Common myeloid progenitor, CD34-positive (primary cell): ENCODE measurements at regions not wholly inside any gene's neighbourhood (a gene's known extent, or its start where the extent isn't known, plus 50 kb on each side); places are given as distances from the start of the nearest gene placed in this dataset.

Experiments
- CTCF ChIA-PET: fragments of 350-600 bp; sonication (Branson Sonifier 250); formaldehyde crosslinking; loops from one replicate; lab custom pipeline; 2021; ENCODE audit warnings: antibody characterized with exemption; lab: Charles Lee
- POLR2A ChIA-PET: fragments of 350-600 bp; sonication (Branson Sonifier 250); formaldehyde crosslinking; loops from one replicate; lab custom pipeline; 2021; ENCODE audit warnings: antibody characterized with exemption; lab: Charles Lee
- DNase-seq, 3 donors: peaks; one replicate each; pipeline versions ENCODE4 v3.0.0 to v3.0.0-alpha.2; 2013
- H3K27ac ChIP-seq, 2 experiments: 1 replicate in 1 of 2; 2 replicates in 1 of 2; pipeline ENCODE4 v1.7.0; 2013; ENCODE audit warnings: inconsistent platforms in 2 of 2, low read length in 2 of 2, mild to moderate bottlenecking in 2 of 2, low read depth in 1 of 2, moderate library complexity in 1 of 2; ENCODE audit not compliant: severe bottlenecking in 2 of 2, insufficient read depth in 1 of 2, poor library complexity in 1 of 2
- H3K27me3 ChIP-seq, 5 experiments: replicated peaks in 2 of 5; 1 replicate in 3 of 5; 2 replicates in 2 of 5; pipeline versions ENCODE4 v1.6.1 to v1.7.0; 2013; ENCODE audit warnings: low read length in 4 of 5, mild to moderate bottlenecking in 2 of 5, moderate library complexity in 2 of 5, inconsistent platforms in 1 of 5; ENCODE audit not compliant: insufficient read depth in 5 of 5, control insufficient read depth in 4 of 5
- H3K36me3 ChIP-seq, 4 experiments: 1 replicate in 2 of 4; 2 replicates in 2 of 4; pipeline versions ENCODE4 v1.6.1 to v1.7.0; 2013; ENCODE audit warnings: low read length in 3 of 4, control low read depth in 1 of 4, mild to moderate bottlenecking in 1 of 4; ENCODE audit not compliant: control insufficient read depth in 4 of 4, insufficient read depth in 4 of 4
- H3K4me1 ChIP-seq, 4 experiments: 1 replicate in 3 of 4; 2 replicates in 1 of 4; pipeline versions ENCODE4 v1.6.1 to v1.7.1; 2013; ENCODE audit warnings: low read length in 3 of 4, mild to moderate bottlenecking in 3 of 4, control low read depth in 1 of 4, inconsistent platforms in 1 of 4, moderate library complexity in 1 of 4; ENCODE audit not compliant: control insufficient read depth in 4 of 4, insufficient read depth in 4 of 4; ENCODE audit errors: control extremely low read depth in 1 of 4
- H3K4me3 ChIP-seq, 7 experiments: 1 replicate in 4 of 7; 2 replicates in 3 of 7; pipeline versions ENCODE4 v1.5.1 to v1.7.0; 2013; ENCODE audit warnings: mild to moderate bottlenecking in 7 of 7, low read length in 6 of 7, moderate library complexity in 6 of 7, inconsistent platforms in 2 of 7, low read depth in 2 of 7, control low read depth in 1 of 7; ENCODE audit not compliant: insufficient read depth in 4 of 7, control insufficient read depth in 1 of 7; ENCODE audit errors: extremely low read depth in 1 of 7
- H3K9me3 ChIP-seq, 5 experiments: 1 replicate in 4 of 5; 2 replicates in 1 of 5; pipeline versions ENCODE4 v1.6.1 to v1.7.1; 2013; ENCODE audit warnings: low read length in 4 of 5, mild to moderate bottlenecking in 2 of 5, inconsistent platforms in 1 of 5, low read depth in 1 of 5, moderate library complexity in 1 of 5; ENCODE audit not compliant: control insufficient read depth in 4 of 5, insufficient read depth in 2 of 5; ENCODE audit errors: control extremely low read depth in 1 of 5
- WGBS: methylation state at CpG from one replicate; pipeline ENCODE4 v1.1.5; 2013; ENCODE audit not compliant: insufficient coverage; 5-methylcytosine and 5-hydroxymethylcytosine counted together

DNA sequence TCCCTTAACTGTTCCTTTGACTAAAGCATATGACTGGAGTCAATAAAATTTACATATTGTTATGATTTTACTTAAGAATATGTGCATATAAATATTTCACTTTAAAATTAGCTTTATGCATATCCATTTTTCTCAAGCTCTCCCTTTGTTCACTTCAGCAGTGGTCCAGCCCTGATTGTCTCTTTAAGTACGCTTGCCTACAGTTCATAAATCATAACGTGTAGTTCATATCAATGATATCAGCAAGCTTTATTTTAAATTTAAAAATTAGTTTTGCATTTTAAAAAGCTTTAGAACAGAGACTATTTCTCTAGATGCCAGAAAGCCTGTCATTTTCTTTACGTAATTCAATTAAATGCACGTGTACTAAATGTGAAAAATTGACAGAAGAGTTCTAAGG, 721.9 kb downstream of the OTOL1 start:
- Histone ChIP-seq H3K27ac (no peak overlapping the region), H3K4me3 (no peak overlapping the region), H3K4me1 (no peaks in the 10 kb centered on the region), H3K27me3 (no peaks in the 10 kb centered on the region), H3K36me3 (no peaks in the 10 kb centered on the region), H3K9me3 (peaks cover 0 to 1% (median 0%) of the 10 kb centered on the region in 5 experiments)
- WGBS: 100% methylated on average over 1 of the region's 4 CpGs
- ChIA-PET POLR2A (no interaction called here), CTCF (interaction anchor here (1.0 kb wide), 2 partner anchors 9 to 17 kb away, joined by 3 to 5 read pairs; no protein-coding TSS in a partner anchor)
- no peak for DNase-seq

DNA sequence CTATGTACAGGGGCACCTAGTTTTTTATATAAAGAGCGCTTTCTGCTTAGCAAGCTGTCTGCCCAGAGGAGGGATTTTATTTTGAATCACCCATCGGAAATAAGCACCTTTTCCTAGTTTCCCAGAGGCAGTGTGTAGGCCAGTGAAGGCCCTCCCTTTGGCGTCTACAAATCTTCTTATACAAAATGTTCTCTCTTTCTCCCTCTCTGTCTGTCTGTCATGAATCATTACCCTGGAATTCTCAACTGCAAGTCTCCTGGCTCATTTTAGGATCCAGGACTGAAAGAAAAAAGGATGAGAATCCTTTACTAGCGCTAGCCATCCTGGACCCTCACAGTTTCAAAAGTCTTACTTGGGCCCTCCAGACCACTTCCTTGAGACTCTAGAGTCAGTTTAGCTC, 728.1 kb downstream of the OTOL1 start:
- Histone ChIP-seq H3K27me3 (no peaks in the 10 kb centered on the region), H3K27ac (no peak overlapping the region), H3K36me3 (no peaks in the 10 kb centered on the region), H3K4me1 (no peaks in the 10 kb centered on the region), H3K9me3 (no peaks in the 10 kb centered on the region), H3K4me3 (no peak overlapping the region)
- CTCF ChIA-PET: no interaction called here
- DNase-seq: no peak
- 100% methylated on average over 4 of the region's 4 CpGs for WGBS
- POLR2A ChIA-PET: no interaction called here

DNA sequence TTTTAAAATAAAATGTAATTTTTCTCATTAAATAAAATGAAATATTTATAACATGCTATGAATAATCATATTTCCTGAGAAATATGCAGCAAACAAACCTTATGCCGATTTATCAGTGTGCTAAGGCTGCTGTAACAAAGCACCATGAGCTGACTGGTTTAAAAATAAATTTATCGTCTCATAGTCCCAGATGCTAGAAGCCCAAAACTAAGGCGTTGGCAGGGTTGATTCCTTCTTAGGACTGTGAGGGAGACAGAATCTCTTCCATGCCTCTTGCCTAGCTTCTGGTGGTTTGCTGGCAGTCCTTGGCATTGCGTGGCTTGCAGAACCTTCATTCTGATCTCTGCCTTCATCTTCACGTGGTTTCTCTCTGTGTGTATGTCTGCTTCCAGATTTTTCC, 740.3 kb downstream of the OTOL1 start:
- Histone ChIP-seq H3K4me3 (no peak overlapping the region), H3K27ac (no peak overlapping the region), H3K9me3 (no peaks in the 10 kb centered on the region), H3K36me3 (no peaks in the 10 kb centered on the region), H3K4me1 (no peaks in the 10 kb centered on the region), H3K27me3 (no peaks in the 10 kb centered on the region)
- WGBS: 96% methylated on average over 5 of the region's 5 CpGs
- no peak for DNase-seq
- POLR2A ChIA-PET: no interaction called here
- CTCF ChIA-PET: no interaction called here

DNA sequence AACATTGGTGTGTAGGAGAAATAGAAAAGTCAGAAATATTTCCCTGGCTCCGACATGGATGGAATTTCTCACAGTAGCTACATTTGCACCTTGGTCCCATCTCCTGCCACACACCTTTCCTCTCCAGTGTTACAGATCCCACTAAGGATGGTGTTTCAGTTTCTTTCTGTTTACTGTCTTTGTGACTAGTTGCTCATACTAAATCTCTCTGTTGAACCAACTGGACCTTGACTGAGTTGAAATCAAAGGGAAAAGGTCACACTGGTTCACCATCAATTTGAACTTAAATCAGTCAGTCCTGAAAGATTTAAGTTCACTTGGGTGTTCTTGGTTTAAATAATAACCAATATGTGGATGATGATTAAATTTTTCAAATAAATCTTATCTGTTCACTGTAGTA, 754.2 kb downstream of the OTOL1 start:
- Histone ChIP-seq H3K36me3 (no peaks in the 10 kb centered on the region), H3K4me3 (no peak overlapping the region), H3K4me1 (no peaks in the 10 kb centered on the region), H3K9me3 (no peaks in the 10 kb centered on the region), H3K27me3 (no peaks in the 10 kb centered on the region), H3K27ac (no peak overlapping the region)
- DNase-seq: no peak
- ChIA-PET POLR2A (no interaction called here), CTCF (interaction anchor here (1.0 kb wide), 1 partner anchor 543 kb away, joined by 4 read pairs; no protein-coding TSS in a partner anchor)
- 80% methylated on average over 1 of the region's 1 CpG for WGBS

DNA sequence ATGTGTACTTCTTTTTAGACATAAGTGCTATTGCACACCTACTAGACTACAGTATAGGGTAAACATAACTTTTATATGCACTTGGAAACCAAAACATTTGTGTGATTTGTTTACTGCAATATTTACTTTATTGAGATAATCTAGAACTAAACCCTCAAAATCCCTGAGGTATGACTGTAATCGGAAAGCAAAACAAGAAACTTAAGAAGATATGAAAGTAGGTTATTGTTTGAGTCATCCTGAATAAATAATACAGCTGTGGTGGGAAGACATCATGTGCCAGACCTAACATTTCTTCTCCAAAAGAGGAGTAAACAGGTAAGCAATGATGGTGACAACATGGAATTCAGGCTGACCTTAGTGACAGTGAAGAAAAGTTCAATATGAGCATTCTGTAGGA, 765.5 kb downstream of the OTOL1 start:
- Histone ChIP-seq H3K9me3 (no peaks in the 10 kb centered on the region), H3K27me3 (no peaks in the 10 kb centered on the region), H3K27ac (no peak overlapping the region), H3K4me1 (no peaks in the 10 kb centered on the region), H3K4me3 (no peak overlapping the region), H3K36me3 (no peaks in the 10 kb centered on the region)
- no CpG with 5 or more reads among the region's 1 CpG for WGBS
- ChIA-PET POLR2A (interaction anchor here (0.6 kb wide), 1 partner anchor 10 kb away, joined by 4 read pairs; no protein-coding TSS in a partner anchor), CTCF (no interaction called here)
- no peak for DNase-seq

DNA sequence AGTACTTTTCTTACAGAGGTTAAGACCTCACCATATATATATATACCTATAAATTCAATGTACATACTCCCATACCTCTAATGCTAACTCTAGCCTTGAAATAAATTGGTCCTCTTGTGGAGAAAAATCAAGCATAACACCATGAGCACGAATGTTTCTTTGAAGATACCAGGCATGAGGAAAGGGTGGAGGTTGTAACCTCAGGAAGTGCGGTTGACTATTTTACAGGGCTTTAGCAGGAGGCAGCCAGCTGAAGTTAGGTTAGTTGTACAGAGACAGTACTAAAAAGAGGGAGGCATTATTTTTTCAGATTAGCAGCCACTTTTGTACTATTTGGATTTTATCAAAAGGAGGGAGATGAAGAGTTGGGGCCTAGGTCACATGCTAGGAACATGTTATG, 767.0 kb downstream of the OTOL1 start:
- Histone ChIP-seq H3K27ac (no peak overlapping the region), H3K9me3 (no peaks in the 10 kb centered on the region), H3K4me3 (no peak overlapping the region), H3K36me3 (no peaks in the 10 kb centered on the region), H3K27me3 (no peaks in the 10 kb centered on the region), H3K4me1 (no peaks in the 10 kb centered on the region)
- no peak for DNase-seq
- CTCF ChIA-PET: no interaction called here
- WGBS: 67% methylated on average over 2 of the region's 2 CpGs
- POLR2A ChIA-PET: no interaction called here

DNA sequence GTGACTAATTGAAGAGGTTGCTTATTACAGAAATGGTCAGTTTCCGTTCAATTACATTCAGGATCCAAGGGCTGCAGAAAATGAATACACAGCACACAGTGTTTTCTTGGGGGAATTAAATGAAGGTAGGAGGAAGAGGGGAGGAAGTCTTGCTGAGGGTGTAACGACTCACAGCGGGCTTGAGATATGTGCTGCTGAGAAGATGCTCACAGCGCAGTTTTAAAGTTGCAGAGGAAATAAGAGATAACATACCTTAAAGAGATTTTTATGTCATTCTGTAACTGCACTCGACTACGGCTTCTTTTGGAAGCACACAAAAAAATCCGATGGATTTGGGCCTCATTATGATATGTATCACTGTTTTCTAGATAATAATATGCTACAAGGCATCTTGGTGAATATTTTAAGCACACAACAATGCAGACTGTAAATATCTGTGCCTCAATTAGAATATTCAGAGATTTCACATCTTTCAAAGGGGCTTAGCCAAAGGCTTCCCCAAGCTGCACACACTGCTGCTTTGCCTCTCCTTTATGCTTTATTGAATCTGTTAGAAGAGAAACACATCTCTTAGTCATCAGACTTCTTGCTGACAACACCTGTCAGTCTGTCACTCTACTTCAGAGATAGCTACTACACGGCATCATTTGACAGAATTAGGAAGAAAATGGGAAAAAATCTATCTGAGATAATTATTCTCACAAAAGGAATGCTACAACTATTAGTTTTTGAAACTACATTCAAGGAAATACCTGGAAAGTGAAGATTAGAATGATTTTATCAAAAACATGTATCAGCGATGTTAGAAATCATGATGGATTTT, 773.2 kb downstream of the OTOL1 start:
- ChIA-PET POLR2A (no interaction called here), CTCF (interaction anchor here (1.8 kb wide), 1 partner anchor 9 kb away, joined by 5 read pairs; no protein-coding TSS in a partner anchor)
- no peak for DNase-seq
- no peak overlapping the region for H3K4me3 ChIP-seq
- no peaks in the 10 kb centered on the region for H3K36me3 ChIP-seq
- no peaks in the 10 kb centered on the region for H3K4me1 ChIP-seq
- no peaks in the 10 kb centered on the region for H3K27me3 ChIP-seq
- no peak overlapping the region for H3K27ac ChIP-seq
- 62% methylated on average over 3 of the region's 9 CpGs for WGBS
- no peaks in the 10 kb centered on the region for H3K9me3 ChIP-seq
